Erythroblast (primary cell): ENCODE measurements at regions not wholly inside any gene's neighbourhood (a gene's known extent, or its start where the extent isn't known, plus 50 kb on each side); places are given as distances from the start of the nearest gene placed in this dataset.

Experiments used
- GATA1 ChIP-seq: IDR thresholded peaks from 2 replicates; pipeline ENCODE4 v1.6.1; 2011; ENCODE audit warnings: low read depth, mild to moderate bottlenecking, control low read depth, low read length, moderate library complexity
- POLR2A ChIP-seq: IDR thresholded peaks from 2 replicates; pipeline ENCODE4 v1.6.1; 2011; ENCODE audit warnings: mild to moderate bottlenecking, low read length

GRCh38 chr2:62338111-62338510 lies 142.2 kb downstream of the B3GNT2 start:
- TF ChIP-seq POLR2A (no peak), GATA1 (no peak)
